GM18870 (cell line): ENCODE measurements at regions not wholly inside any gene's neighbourhood (a gene's known extent, or its start where the extent isn't known, plus 50 kb on each side); places are given as distances from the start of the nearest gene placed in this dataset.
"Not testable (repeated sequence)": the region's sequence is repeated elsewhere in the genome, so short reads cannot be mapped to it uniquely, and the experiment has no call there.

ENCODE experiments used
- ATAC-seq: cut with Tn5 transposase; IDR thresholded peaks from one replicate; pipeline ENCODE4 v1.9.1; 2021; ENCODE audit warnings: moderate library complexity; ENCODE audit not compliant: unreplicated experiment

GRCh38 chr2:39998617-39999016, 219.6 kb upstream of the THUMPD2 start:
- no peak for ATAC-seq

DNA sequence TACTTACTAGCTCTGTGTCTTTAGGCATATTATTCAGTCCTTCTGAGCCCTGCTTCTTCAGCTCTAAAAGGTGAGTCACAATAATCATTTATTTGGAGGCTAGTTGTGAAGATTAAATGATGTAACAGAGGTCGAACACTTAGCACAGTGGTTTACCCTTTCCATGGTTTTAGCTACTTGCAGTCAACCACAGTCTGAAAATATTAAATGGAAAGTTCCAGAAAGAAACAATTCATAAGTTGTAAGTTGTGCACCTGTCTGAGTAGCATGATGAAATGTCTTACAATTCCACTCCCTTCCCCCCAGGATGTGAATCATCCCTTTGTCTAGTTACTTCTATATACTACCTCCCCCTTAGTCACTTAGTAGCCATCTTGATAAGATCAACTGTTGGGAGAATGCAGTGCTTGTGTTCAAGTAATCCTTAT, 217.6 kb upstream of the THUMPD2 start:
- ATAC-seq = no peak

DNA sequence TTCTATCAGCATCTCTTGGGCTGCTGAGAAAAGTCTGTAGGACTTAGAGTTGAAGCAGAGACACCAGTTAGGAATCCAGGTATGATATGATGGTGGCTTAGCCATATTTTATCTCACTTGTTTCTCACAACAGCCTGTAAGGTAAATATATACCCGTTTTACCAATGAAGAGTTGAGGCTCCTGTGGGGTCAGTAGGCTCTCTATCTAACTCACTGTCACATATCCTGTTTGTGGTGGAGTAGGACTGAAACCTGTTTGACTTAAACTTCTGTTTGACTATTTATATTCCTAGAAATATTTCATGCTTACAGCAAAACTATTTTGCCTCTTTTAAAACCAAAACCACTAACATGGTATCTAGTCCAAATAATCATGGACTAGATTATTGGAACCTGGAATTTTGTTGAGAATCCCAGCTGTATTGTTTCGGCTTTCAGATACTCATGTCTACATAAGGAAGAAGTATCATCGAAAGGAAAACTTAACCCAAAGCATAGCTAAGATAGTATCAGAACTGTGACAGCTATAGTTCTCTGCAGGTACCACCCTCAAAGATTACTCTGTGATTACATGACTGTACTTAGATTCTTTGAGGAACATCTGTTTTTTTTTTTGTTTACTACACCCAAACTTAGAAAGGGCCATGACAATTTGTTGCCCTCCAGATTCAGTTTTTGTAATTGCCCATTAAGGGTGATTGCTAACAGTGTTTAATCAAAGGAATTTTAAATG, 216.1 kb upstream of the THUMPD2 start:
- no peak for ATAC-seq

GRCh38 chr2:39994151-39994550, 215.1 kb upstream of the THUMPD2 start:
- ATAC-seq = no peak

- ATAC-seq = no peak
These were observed 212.2 kb upstream of the THUMPD2 start for GRCh38 chr2:39991298-39991697.

- ATAC-seq = no peak
These were observed 211.4 kb upstream of the THUMPD2 start for GRCh38 chr2:39990335-39990900.

GRCh38 chr2:39989888-39990287, 210.8 kb upstream of the THUMPD2 start:
- no peak for ATAC-seq

GRCh38 chr2:39981883-39982311, 202.8 kb upstream of the THUMPD2 start:
- ATAC-seq = no peak

- ATAC-seq = no peak
These were observed 196.5 kb upstream of the THUMPD2 start for GRCh38 chr2:39975476-39976020.

DNA sequence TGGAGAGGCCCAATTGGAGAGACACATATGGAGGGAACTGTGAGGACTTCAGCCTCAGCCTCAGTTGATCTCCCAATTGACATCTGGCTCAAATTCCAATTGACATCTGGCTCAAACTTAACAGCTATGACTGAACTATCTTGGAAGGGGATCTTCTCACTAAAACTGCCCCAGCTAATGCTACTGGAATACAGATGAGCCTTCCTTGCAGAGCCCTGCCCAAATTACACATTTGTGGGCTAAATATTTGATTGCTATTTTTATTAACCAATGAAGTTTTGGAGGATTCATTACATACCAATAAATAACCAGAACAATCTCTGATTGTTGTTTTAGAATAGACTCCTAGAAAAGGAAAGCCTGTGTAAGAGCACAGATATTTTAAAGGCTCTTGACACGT, 189.0 kb upstream of the THUMPD2 start:
- no peak for ATAC-seq

- not testable (repeated sequence) for ATAC-seq
These were observed 181.6 kb upstream of the THUMPD2 start for GRCh38 chr2:39960681-39961080.

DNA sequence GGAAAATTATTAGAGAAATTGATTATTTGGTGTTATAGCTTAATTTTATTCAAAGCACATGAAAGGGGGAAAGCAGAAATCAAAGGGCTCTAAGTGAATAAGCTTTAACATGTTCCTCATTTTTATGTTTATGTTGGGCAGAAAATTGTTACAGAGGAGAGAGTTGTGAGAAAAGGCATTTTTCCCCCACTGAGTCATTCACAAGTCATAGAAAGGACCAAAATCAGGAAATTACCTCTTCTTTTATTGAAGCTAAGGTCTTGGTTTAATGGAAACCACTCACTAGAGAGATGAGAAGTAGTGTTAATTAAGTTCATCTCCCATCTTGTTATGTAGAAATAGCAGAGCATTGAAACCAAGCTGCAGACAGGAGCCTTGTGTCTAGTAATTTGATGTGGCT, 175.3 kb upstream of the THUMPD2 start:
- no peak for ATAC-seq

DNA sequence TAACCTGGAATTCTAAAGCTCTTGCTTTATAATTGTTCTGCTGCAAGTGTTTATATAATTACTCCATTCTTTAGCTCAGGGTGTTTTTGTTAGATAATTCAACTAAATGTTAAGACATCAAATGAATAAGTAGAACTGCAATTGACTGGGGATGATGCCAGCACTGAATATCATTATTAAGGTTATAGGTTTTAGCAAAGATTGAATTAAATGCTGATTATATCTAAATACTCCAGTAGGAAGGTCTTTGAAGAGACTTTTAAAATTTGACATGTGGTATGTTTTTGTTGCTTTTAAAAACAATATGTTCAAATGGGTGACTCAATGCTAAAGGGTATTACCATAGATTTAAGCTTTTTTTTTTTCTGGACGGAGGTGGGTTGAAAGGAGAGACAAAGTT, 170.1 kb upstream of the THUMPD2 start:
- ATAC-seq = no peak

DNA sequence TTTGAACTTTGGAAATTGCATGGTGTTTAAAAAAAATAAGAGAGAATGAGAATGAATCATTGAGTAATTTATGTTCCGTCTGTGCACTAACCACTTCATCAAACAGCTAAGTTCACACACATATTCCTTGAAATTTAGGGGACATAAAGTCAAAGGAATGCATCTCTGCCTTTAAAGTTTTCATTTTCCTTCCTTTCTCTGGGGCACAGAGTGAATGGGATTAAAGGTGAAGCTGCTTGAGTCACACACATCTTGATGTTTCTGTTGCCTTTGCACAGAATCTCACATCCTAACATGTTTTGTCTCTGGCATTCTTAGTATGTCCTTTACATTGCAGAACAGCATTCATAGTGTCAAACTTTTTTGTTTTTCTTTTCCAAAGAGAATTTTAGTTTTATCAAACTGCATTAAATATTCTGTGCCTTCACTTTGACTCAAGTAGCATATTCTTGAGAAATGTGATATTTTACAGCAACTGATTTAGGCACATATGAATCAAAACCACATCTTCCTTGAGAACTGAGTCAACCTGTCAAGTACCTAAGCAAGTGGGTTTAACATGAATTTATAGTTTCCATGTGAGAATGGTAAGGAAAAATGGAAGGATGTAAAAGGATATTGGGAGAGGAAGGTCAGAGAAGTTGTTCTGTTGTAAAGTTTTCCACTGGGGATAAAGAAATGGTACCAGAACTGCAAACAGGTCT, 169.1 kb upstream of the THUMPD2 start:
- ATAC-seq = no peak

DNA sequence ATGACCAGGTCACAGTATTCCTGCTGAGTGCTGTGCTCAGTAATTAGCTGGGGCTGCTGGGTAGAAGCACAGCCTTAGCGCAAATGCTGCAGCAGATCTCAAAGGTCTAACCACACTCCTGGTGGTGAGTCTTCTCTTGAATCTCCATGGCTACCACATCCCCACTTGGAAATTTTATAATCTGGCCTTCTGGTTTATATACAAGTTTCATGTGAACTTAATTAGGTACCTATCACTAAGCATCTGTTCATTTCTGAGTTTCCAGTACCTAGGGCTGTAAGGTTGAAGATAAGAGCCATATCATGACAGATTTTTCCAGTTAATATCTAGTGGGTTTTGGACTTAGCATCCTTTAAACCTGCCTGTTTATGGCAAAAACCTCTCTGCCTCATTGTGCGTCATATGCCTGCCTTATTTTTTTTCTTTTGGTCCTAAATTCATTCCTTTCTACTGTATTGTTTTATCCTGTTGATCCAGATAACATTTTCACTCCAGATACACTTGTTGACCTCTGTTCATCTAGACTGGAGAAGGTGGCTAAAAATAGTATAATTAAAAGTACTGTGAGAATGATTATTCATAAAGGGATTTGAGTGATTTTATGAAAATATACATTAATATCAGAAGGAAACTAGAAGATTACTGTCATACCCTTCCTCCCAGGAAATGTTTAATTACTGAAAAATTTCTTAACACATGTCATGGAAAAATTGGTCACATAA, 168.4 kb upstream of the THUMPD2 start:
- ATAC-seq = no peak

- ATAC-seq = no peak
These were observed 163.9 kb upstream of the THUMPD2 start for GRCh38 chr2:39942950-39943349.

GRCh38 chr2:39938035-39938835, 159.2 kb upstream of the THUMPD2 start:
- ATAC-seq = no peak

GRCh38 chr2:39937621-39938020, 158.6 kb upstream of the THUMPD2 start:
- no peak for ATAC-seq

DNA sequence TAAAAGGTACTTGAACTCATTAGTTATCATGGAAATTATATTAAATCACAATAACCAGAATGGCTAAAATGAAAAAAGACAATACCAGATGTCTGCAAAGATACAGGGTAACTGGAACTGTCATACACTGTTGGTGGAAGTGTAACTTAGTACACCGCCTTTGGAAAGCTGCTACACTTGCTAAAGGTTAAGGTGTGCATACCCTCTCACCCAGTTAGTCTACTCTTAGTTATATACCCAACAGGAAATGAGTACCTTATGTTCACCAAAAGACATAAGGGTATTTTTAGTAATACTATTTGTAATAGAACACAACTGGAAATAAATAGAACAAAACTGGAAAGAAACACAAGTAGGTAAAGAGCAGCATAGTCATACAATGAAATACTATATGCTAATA, 155.8 kb upstream of the THUMPD2 start:
- ATAC-seq = no peak

GRCh38 chr2:39933196-39933595, 154.1 kb upstream of the THUMPD2 start:
- ATAC-seq = no peak
